GM18858 (cell line): ENCODE measurements at regions not wholly inside any gene's neighbourhood (a gene's known extent, or its start where the extent isn't known, plus 50 kb on each side); places are given as distances from the start of the nearest gene placed in this dataset.
"Not testable (repeated sequence)": the region's sequence is repeated elsewhere in the genome, so short reads cannot be mapped to it uniquely, and the experiment has no call there.

Source experiments
- ATAC-seq: cut with Tn5 transposase; IDR thresholded peaks from one replicate; pipeline ENCODE4 v1.9.1; 2021; ENCODE audit not compliant: unreplicated experiment

DNA sequence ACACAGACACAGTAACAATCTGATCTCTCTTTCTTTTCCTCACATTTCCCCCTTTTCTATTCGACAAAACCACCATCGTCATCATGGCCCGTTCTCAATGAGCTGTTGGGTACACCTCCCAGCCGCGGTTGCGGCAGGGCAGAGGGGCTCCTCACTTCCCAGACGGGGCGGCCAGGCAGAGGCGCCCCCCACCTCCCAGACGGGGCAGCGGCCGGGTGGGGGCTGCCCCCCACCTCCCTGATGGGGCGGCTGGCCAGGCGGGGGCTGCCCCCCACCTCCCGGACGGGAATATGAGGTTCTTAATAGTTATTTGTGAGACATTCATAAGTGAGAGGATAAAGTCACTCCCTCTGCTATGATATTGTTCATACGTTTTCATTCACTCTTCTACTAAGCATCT, 229.7 kb downstream of the CD109 start:
- not testable (repeated sequence) for ATAC-seq

DNA sequence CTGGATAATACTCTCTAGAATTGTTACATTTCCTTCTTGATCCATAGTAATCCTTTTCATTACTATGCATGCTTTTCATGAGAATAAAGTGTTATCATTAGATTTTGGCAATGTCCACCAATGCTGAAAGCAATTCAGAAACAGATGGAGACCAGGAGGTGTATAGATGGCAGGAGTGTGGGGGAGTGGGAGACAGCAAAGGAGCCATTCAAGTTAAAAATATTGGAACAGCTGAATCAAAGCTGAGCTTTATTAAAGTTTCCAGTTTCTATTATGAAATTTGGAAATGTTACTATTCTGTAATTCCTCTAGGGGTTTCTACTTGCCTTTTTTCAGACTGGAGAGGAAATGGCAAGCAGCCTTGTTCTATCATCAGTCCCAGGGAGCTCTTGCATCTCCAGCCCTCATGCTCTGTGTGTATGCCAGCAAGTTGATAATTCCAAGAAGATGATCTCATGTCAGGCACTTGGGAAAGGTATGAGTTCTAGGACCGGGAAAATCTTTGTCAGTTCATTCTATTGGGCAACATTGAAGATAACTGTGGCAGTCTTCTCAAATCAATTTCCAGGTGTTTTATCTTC, 228.0 kb downstream of the CD109 start:
- ATAC-seq: no peak

DNA sequence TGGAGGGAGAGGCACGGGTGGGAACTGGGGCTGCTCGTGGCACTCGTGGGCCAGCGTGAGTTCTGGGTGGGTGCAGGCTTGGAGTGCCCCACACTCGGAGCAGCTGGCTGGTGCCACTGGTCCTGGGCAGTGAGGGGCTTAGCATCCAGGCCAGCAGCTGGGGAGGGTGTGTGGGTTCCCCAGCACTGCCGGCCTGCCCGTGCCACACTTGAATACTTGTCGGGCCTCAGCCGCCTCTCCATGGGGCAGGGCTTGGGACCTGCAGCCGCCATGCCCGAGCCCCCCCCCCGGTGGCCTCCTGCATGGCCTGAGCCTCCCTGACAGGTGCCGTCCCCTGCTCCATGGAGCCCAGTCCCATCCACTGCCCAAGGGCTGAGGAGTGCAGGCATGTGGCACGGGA, 207.2 kb downstream of the CD109 start:
- ATAC-seq: no peak

DNA sequence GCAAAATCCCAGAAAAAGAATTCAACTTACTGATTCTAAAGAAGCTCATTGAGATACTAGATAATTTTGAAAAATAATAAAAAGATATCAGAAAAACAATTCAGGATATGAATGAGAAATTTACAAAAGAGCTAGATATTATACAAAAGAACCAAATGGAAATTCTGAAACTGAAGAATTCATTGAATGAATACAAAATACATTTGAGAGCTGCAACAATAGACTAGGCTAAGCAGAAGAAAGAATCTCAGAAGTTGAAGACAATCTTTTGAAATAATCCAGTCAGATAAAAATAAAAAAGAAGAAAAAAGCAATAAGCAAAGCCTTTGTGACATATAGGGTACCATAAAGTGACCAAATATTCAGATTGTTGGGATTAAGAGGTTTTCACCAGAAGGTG, 206.0 kb downstream of the CD109 start:
- no peak for ATAC-seq

DNA sequence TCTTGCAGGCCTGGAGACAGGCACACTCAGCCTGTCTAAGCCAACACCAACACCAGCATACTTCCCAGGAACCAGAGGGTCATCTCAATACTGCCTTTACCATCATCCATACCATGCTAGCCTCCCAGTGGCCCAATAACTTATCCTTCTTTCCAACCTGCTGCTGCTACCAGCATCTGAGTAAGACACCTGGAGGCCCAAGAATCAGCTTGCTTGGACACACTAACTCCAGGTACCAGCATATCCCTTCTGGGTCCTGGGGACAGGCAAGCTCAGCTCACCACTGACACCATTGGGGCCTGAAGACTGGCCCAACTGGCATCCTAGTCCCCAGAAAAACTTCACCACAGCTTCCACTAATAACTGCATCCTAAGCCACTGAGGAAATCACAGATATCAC, 205.3 kb downstream of the CD109 start:
- no peak for ATAC-seq

DNA sequence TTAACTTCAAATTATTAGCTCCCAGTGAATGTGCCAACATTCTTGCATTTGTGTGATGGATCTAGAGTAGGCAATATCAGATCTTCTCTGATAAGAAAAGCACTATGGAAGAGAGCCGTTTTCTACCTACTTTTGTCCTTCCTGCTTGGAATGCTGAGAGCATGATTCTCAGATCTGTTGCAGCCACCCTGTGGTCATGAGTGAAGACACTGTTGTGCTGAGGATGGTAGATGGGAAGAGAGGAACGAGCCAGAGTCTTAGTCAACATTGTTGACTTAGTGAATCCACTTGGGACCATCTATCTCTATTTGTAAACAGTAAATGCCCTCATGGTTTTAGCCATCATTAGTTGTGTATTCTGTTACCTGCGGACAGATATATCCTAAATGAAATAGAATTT, 202.6 kb downstream of the CD109 start:
- no peak for ATAC-seq

DNA sequence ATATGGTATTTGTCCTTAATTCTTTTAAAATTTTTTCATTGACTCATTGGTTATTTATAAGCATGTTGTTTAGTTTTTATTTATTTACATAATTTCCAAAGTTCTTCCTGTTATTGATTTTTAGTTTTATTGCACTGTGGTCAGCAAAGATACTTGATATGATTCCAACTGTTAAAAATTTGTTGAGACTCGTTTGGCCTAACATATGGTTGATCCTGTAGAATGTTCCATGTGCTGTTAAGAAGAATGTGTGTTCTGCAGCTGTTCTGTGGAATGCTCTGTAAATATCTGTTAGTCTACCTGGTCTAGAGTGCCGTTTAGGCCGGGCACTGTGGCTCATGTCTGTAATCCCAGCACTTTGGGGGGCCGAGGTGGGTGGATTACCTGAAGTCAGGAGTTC, 197.7 kb downstream of the CD109 start:
- no peak for ATAC-seq

DNA sequence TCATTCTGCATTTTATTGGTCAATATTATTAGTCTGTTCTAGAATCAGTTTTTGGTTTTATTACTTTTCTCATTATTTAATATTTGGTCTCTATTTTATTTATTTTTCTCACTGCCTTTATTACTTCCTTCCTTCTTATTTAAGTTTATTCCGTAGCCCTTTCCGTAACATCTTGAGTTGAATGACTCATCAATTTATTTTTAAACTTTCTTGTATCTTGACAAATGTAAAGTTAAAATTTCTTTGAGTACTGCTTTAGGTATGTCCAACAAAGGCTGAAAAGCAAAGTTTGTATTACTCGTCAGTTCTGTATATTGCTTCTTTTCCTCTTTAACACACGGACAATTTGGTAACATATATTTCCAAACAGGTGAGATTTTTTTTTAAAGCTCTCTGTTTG, 192.0 kb downstream of the CD109 start:
- no peak for ATAC-seq

DNA sequence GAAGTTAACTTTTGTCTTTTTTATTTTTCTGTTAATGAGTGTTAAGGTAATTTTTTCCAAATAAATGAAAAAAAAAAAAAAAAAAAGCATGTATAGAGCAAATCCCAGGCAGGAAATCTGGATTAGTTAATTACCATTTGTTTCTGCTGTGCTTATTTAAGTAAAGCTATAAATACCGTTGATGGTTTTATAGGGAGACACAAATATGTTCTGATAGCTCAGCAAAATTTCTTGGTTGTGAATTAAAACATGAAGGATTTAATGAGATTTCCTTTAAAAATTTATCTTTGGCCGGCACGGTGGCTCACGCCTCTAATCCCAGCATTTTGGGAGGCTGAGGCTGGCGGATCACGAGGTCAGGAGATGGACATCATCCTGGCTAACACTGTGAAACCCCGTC, 189.4 kb downstream of the CD109 start:
- ATAC-seq: no peak

DNA sequence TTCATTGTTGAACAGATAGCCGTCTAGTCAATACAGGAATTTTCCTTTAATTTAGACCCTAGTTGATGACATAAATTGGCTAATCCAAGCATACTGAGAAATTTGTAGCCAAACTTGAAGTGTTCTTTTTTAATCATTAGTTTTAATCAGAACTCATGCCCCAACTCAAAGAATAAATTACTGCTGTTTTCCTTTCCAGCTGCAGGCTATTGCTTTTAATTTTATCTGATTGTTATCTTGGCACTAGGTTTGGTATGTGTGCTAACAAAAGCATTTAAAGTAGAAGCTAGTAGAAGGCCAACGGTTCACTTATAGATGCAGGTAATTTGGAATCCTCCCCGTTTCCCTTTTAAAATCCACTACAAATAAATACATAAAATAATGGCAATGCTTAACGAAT, 188.5 kb downstream of the CD109 start:
- ATAC-seq: no peak

DNA sequence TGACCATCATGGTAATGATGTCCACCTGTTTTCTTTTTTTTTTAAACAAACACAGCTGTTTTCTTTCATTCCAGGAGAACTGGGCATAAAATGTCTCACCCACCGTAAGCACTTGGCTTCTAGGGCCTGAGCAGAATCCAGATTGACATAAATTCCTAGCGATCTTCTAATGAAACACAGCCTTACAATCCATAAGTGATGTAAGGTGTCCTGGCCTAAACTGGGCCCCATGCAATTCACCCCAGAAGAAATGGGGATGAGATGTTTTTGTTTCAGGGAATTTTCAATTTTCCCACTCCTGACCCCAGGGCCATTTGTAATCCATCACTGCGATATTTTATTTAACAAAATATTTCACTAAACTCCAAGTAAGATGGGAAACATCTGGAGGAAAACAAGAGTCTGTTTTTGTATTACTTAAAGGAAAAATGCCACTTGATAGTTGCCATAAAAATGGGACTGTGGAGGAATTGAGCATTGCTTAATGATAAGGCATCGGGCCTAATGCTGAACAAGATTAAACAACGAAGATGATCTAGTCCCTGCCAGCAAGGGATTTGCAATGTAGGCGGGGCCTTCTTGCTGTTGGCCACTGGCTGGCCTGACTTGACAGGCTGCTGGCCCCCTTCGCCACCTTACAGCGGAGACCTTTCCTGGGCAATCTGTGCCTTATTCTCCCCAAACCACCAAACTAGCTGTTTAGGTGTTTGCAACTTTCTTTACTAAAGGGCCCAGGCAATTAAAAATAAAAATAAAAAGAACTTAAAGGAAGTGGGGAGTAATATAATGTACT, 183.7 kb downstream of the CD109 start:
- ATAC-seq: no peak

DNA sequence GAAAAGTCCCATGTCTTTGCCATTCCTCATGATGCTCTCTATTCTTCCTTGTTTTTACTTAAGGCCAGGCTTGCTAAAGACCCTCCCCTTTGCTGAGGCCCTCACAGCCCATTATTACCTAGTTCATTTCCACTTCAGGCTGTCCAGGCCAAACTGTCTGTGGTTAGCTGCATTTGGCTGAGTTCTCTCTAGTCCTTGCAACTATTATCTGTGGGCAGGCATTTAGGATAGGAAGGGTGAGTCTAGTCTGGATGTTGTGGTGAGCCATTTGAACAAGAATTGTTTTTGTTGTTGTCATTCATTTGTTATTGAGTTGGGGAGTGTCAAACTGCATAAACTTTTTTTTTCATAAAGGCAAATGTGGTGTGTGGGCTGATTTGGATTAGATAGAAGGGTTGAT, 182.4 kb downstream of the CD109 start:
- ATAC-seq: no peak
